GM13977 (cell line): ENCODE measurements at regions not wholly inside any gene's neighbourhood (a gene's known extent, or its start where the extent isn't known, plus 50 kb on each side); places are given as distances from the start of the nearest gene placed in this dataset.
A peak's percentile ranks its signal among the peaks of the same experiment; 100 is the strongest.

Experiments
- DNase-seq: peaks from one replicate; pipeline ENCODE4 v3.0.0; 2012; ENCODE audit warnings: low spot score
- in situ Hi-C: fragments of 300-500 bp; cut with MboI; formaldehyde crosslinking; loops from one replicate; pipeline ENCODE4 v1.12.0; 2022; ENCODE audit warnings: low sequenced_read_pairs, low pct_unique_long_range_greater_than_20kb, mixed read lengths, inconsistent platforms; ENCODE audit not compliant: unreplicated experiment
- TF ChIP-seq, protein P1 (sequence below): IDR thresholded peaks from 2 replicates; pipeline ENCODE4 v1.5.1; 2012; ENCODE audit warnings: mild to moderate bottlenecking, control low read depth; ENCODE audit not compliant: insufficient read depth; ENCODE audit errors: extremely low read depth, missing control alignments

DNA sequence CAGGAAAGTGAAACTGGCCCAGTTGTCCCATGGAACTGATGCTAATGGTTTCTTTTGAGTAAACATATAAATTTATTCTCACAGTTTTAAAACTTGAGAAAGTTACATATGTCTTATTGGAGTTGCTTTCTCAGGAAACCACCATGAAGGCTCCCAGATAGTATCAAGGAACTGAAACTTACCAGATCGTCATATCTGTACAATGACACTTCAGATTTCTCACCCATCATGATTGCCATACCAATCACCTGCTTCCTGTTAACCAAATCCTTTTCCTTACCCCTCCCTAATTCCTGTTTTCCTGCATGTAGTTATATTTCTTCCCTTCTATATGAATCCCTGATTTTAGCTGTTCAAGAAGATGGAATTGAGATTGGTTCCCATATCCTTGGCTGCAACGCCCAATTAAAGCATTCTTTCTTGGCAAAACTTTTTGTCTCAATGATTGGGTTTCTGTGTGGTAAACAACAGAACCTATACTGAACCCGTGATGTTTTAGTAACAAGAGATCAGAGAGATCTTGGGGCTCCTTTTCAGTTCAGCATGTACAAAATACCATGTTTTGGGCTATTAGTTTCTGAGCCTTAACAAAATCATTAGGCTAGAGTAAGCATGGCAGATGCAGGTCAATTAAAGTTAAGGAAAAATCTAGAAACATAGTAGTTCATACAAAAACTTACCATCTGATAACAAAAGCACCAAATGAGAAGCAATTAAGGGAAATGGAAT is 781.3 kb upstream of the MIR17HG start:
- in situ Hi-C loops = no loop called here
- peak; percentile 4 for DNase-seq
- TF ChIP-seq, protein P1, sequence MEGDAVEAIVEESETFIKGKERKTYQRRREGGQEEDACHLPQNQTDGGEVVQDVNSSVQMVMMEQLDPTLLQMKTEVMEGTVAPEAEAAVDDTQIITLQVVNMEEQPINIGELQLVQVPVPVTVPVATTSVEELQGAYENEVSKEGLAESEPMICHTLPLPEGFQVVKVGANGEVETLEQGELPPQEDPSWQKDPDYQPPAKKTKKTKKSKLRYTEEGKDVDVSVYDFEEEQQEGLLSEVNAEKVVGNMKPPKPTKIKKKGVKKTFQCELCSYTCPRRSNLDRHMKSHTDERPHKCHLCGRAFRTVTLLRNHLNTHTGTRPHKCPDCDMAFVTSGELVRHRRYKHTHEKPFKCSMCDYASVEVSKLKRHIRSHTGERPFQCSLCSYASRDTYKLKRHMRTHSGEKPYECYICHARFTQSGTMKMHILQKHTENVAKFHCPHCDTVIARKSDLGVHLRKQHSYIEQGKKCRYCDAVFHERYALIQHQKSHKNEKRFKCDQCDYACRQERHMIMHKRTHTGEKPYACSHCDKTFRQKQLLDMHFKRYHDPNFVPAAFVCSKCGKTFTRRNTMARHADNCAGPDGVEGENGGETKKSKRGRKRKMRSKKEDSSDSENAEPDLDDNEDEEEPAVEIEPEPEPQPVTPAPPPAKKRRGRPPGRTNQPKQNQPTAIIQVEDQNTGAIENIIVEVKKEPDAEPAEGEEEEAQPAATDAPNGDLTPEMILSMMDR = no peak

DNA sequence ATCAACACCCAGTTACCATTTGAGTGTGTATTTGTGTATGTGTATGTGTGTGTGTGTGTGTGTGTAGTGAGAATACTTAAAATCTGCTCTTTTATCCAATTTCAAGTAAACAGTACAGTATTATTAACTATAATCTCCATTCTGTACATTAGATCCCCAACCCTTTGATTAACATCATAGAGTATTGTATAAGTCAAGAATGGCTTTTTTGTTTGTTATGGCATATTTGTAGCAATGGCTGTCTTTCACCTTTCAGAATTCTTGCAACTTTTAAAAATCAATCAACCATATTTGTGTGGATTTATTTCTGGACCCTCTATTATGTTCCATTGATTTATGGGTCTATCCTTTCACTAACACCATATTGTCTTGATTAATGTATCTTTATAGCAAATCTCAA is 779.3 kb upstream of the MIR17HG start:
- in situ Hi-C loops = no loop called here
- DNase-seq = no peak
- TF ChIP-seq, protein P1 = no peak

DNA sequence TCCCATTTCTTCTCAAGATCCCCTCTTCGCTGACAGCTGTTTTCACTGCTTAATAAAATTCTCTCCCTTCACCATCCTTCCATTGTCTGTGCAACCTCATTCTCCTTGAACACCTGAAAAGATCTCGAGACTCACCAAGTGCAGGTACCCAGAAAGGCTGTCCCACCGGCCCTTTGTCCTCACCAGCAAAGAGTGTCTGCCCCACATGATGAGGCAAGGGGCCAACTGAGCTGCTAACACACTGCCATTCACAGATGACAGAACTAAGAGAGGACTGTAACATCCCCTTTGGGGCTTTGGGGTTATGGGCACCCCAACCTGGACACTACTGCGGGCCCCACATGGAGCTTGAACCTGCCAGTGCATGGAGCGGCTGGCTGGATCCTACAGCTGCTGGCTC is 771.4 kb upstream of the MIR17HG start:
- TF ChIP-seq, protein P1 = no peak
- in situ Hi-C loops = no loop called here
- no peak for DNase-seq

DNA sequence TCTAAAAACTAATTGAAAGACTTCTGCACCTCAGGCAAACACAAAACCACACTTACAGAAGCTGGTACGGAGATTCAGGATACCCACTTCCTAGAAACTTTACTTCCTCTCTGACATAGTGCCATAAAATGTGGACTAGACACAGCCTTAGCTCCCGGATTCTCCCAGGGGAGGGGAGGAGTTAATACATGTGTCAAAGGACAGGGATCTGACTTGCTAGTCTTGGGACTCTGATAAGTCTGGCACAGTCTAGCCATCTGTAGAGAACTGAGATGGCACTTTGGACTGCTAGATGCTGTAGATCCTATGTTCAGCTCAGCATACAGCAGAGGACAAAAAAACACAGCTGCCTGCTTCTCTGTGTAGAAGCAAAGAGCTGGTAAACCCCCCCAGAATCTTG is 769.8 kb upstream of the MIR17HG start:
- TF ChIP-seq, protein P1 = no peak
- DNase-seq = no peak
- in situ Hi-C loops = no loop called here

DNA sequence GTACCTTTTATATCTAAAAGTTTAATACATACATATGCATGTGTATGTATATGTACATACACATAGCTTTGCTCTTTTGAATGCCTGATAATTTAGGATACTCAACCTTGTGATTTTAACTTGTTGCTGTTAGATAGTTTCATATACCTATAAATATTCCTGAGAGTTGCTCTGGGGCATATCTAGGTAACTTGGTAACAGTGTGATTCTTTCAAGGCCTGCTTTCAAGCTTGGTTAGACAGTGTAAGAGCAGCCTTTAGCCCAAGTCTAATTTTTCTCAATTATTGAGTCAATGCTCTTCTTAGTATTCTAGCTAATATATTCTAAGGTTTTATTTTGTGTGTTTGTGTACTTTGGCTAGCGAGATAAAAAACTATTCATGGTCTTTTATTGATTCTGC is 762.1 kb upstream of the MIR17HG start:
- no peak for DNase-seq
- in situ Hi-C loops = no loop called here

DNA sequence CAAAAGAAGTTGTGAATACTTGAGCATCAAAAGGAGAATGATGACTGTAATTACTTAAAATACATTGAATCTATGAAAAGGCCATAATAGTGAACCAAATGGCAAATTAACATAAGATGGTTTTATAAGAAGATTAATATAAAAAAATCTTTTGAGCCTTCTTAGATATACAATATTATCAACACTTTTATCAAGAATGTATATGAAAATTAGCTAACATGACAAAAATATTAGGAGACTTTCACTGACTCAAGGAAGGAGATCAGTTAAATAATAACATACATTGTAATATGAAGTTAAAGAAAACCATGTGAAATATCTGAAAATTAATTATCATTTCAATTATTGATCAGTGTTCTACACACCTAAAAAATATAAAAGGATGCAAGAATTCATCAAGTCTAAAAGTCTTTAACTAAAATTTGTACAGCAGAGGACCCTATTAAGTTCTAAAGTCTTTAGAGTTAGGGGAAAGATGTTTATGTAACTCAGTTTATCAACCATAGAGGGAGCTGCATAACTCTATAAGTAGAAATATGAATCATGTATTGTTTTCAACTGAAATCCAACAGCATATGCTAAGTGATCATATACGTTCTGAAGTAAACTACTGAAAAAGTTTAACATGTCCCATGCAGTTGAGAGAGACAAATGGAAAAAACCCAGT is 756.1 kb upstream of the MIR17HG start:
- in situ Hi-C loops = no loop called here
- TF ChIP-seq, protein P1 = no peak
- no peak for DNase-seq

More for the DNA sequence above, 762.1 kb upstream of the MIR17HG start:
- TF ChIP-seq, protein P1 = no peak

DNA sequence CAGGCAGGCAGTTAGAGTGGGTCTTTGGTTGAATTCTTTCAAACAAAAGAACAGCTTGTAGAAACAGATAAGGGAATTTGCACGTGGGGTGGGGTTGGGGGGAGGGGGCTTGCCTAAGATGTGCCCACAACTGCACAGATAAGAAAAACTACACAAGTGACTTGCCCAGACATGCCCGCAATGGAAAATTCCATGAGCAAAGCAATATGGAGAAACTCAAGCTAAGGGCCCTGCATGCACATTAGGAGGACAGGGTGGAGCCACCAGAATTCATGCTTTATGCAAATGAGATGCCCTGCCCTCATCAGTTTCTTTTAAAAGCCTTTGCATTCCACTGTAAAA is 755.6 kb upstream of the MIR17HG start:
- TF ChIP-seq, protein P1 = no peak
- DNase-seq = no peak
- in situ Hi-C loops = no loop called here
